Non-pigmented ciliary epithelial cell (primary cell): ENCODE measurements at regions not wholly inside any gene's neighbourhood (a gene's known extent, or its start where the extent isn't known, plus 50 kb on each side); places are given as distances from the start of the nearest gene placed in this dataset.
"Not testable (repeated sequence)": the region's sequence is repeated elsewhere in the genome, so short reads cannot be mapped to it uniquely, and the experiment has no call there.

Experiments
- DNase-seq: peaks from one replicate; pipeline ENCODE4 v3.0.0-alpha.2; 2010; ENCODE audit warnings: low read depth

DNA sequence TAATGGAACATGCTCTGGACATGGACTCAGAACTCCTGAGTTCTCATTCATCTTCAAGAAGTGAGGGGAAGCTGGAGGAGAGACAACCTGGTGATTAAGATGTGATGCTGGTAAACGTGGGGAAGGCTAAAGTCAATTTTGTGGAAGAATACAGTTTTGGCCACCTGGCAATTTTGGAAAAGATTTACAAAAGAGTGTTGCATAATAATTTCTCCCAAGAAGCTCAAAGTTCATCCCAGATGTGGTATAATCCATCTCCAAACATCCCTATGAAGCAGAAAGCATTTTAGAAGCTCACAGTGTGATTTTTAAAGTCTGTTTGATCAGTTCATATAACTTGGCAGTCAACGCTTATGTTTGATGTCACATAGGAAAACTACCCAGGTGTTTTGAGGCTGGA, 208.7 kb downstream of the LMX1A start:
- DNase-seq: no peak

- DNase-seq: peak; percentile 15
Observed at GRCh38 chr1:165144757-165145397, 211.6 kb downstream of the LMX1A start.

DNA sequence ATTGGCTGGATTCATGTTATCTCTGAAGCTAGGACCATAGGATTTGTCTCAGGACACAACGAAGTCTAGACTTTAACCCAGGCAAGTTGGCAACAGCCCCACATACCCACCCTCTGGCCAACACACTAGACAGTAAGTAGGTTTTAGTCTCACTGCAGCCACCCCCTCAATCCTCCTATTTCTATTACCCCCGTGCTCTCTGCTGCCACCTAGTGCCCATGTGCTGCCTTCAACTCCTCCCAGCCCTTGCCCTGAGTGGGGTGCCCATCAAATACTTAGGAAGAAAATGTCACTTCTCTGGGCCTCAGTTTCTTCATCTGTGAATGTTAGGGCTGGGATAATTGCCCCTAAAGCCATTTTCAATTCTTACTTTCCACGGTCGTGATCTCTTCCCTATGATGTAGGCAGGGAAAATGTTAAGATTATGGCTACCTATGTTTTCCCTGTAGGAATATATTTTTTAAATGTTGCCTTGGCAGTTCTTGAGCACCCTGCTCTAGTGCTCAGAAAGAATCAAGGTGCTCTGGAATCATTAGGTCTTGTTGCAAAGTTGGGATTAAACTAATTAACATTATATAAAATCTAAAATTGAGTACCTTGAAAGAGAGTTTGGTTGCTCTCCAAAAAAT, 213.0 kb downstream of the LMX1A start:
- no peak for DNase-seq

DNA sequence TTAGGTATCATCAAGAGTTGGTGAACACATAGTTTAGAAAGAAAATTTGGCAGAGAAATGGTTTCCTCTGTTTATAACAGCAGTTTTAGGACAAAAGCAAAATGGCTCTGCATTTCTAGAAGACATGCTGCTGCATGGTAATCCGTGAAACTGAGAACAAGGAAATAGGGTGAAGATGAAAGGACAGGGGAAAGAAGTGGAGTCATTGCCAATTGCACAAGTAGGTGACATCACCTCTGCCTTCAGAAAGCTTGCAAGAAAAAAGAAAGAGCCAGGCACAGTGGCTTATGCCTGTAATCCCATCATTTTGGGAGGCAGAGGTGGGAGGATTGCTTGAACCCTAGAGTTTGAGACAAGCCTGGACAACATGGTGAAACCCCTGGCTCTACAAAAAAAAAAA, 217.6 kb downstream of the LMX1A start:
- no peak for DNase-seq

DNA sequence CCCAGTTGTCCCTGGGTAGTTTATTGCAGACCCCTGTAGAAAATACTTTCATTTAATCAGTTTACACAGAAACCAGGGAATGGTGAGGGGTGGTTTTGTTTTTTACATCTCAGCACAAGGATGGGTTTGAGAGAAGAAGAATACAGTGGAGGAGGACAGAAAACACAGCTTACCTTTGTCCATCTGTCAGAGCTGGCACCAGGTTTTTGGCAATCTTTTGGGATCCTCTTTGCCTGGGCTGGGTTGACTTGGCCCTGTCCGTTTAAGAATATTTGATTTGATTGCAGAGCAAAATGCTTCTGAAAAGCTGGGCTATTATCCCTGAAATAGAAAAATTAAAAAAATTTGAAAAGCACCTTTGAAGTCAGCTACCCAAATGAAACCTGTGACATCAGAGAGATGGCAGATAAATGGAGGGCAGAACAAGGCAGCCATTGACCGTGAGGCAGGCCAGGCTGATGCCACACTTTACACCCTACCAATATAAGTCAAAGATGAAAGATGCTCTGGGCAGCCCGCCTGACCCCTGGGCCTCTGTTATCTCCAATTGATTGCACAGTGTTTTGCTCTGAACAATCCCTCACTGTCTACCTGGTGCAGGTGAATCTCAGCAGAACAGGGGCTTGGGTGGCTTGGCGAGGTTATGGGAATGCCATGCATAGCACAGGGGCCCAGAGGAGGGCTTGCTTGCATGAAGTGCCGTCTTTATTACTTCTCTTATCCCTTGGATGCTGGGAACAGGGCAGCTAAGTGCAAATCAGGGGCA, 218.8 kb downstream of the LMX1A start:
- no peak for DNase-seq

GRCh38 chr1:165134431-165134830, 222.1 kb downstream of the LMX1A start:
- DNase-seq: no peak

DNA sequence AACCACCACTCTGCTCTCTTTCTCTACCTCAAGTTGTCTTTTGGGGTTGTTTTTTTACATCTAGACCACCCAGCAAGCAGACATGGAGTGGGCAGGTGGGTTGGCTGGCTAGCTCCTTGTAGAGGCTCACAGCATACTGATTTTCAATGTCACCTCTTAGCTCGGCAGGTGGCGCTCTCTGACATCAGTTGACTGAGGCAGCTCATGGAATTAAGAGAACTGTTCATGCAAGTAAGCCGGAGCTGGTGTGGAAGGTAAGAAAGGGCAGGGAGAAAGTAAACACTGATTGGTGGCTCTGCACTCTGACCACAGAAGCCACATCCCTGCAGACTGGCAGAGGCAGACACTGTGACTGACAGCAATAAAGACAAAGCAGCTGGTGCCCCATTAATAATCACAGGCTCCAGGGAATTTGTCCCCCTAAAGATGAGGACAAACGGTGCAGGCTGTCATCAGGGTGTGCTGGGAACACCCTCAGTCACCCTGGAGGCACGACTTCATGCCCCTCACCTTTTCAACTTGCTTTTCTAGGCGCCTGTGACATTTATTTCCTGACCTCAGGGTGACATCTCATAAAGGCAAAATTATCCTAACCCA, 226.8 kb downstream of the LMX1A start:
- no peak for DNase-seq

- no peak for DNase-seq
Observed at GRCh38 chr1:165124772-165125171, 231.7 kb downstream of the LMX1A start.

DNA sequence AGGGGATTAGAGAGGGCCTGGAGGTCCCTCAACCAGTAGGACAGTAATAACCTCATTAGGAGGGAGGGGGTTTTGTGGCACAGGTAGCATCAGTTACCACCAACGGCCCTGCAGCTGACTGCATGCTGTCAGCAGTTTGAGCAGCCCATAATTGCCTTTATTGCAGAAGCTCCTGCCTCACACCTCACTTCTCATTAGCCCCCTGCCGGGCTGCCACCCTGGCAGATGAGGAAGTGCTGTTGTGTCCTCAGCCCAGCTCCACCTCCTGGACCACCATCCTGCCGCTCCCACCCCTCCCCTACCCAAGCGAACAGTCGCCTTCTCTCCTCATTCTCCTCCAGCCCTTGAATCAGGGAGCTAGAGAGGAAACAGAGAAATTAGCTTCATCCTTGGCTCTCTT, 237.4 kb downstream of the LMX1A start:
- no peak for DNase-seq

GRCh38 chr1:165117482-165117881, 239.0 kb downstream of the LMX1A start:
- no peak for DNase-seq

GRCh38 chr1:165116732-165117131, 239.8 kb downstream of the LMX1A start:
- DNase-seq: peak; percentile 63

DNA sequence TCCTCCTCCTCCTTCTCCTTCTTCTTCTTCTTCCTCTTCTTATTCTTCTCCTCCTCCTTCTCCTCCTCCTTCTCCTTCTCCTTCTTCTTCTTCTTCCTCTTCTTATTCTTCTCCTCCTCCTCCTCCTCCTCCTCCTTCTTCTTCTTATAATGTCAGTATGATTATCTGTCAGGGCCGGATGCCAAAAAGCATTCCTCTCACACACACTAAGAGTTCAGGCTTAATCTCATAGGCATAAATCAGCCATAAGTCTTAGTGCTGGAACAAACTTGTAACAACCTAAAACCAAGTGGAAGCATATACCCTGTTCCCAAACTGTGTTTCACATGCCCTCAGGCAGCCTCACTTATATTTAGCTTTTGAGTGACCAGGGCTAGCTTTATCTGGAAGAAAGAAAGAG, 240.3 kb downstream of the LMX1A start:
- no peak for DNase-seq

- DNase-seq: no peak
Observed at GRCh38 chr1:165114889-165115285, 241.6 kb downstream of the LMX1A start.

GRCh38 chr1:165114022-165114888, 242.3 kb downstream of the LMX1A start:
- no peak for DNase-seq

- no peak for DNase-seq
Observed at GRCh38 chr1:165112260-165112659, 244.3 kb downstream of the LMX1A start.

- DNase-seq: no peak
Observed at GRCh38 chr1:165109013-165109412, 247.5 kb downstream of the LMX1A start.

- DNase-seq: not testable (repeated sequence)
Observed at GRCh38 chr1:165092542-165093162, 263.9 kb downstream of the LMX1A start.

DNA sequence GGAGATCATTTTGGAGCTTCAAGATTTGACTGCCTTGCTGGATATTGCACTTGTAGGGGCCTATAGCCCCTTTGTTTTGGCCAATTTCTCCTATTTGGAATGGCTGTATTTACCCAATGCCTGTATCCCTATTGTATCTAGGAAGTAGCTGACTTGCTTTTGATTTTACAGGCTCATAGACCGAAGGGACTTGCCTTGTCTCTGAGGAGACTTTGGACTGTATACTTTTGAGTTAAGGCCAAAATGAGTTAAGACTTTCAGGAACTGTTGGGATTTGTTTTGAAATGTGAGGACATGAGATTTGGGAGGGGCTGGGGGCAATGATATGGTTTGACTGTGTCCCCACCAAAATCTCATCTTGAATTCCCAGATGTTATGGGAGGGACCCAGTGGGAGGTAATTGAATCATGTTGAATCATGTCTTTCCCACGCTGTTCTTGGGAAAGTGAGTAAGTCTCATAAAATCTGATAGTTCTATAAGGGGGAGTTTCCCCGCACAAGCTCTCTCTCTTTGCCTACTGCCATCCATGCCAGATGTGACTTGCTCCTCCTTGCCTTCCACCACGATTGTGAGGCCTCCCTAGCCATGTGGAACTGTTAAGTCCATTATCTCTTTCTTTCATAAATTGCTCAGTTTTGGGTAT, 276.1 kb downstream of the LMX1A start:
- no peak for DNase-seq

GRCh38 chr1:165078391-165078790, 278.1 kb downstream of the LMX1A start:
- DNase-seq: no peak

GRCh38 chr1:165075725-165076370, 280.7 kb downstream of the LMX1A start:
- DNase-seq: no peak
